ENCODE measurements at regions not wholly inside any gene's neighbourhood (a gene's known extent, or its start where the extent isn't known, plus 50 kb on each side); places are given as distances from the start of the nearest gene placed in this dataset.

DNA sequence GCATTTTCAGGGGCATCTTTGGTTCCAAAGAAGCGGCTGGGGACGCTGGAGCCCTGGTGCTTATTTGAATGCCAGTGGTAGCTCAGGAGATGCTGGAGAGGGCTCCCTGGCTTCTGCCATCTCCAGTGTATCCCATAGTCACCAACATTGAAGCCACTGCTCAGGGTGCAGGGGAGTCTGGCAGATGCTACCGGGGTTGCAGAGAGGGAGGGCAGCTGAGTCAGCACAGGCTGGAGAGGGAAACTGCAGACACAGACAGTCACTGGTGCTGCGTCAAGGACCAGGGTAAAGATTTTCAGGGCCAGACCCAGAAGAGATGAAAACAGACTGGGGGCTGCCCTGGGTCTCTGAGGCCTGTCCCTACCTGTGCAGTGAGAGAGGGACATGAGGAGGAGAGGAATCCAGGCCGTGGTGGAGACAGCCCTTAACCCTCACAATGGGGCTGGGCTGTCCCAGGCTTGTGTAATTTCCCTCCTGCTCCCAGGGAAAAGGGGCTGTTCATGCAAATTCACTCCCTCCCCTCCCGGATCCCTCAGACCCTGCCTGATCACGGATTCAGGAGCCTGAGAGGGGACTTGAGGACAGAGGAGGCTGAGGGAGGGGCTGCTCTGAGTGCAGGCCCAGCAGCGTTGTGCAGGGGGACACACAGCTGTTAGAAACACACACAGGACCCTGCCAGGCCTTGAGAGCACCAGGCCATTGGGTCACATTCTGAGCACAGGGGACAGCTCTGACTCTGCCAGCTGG lies 126.9 kb upstream of the GRK3 start:
- H3K36me3 ChIP-seq (ENCODE audit: control insufficient read depth, insufficient read depth, low read length) = no peaks in the 10 kb centered on the region
- no peaks in the 10 kb centered on the region for H3K27me3 ChIP-seq (replicated peaks; ENCODE audit: control insufficient read depth, insufficient read depth, low read length)
- DNase-seq (ENCODE audit: extremely low read depth, insufficient read length) = no peak
- TF ChIP-seq, protein P1, sequence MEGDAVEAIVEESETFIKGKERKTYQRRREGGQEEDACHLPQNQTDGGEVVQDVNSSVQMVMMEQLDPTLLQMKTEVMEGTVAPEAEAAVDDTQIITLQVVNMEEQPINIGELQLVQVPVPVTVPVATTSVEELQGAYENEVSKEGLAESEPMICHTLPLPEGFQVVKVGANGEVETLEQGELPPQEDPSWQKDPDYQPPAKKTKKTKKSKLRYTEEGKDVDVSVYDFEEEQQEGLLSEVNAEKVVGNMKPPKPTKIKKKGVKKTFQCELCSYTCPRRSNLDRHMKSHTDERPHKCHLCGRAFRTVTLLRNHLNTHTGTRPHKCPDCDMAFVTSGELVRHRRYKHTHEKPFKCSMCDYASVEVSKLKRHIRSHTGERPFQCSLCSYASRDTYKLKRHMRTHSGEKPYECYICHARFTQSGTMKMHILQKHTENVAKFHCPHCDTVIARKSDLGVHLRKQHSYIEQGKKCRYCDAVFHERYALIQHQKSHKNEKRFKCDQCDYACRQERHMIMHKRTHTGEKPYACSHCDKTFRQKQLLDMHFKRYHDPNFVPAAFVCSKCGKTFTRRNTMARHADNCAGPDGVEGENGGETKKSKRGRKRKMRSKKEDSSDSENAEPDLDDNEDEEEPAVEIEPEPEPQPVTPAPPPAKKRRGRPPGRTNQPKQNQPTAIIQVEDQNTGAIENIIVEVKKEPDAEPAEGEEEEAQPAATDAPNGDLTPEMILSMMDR (IDR thresholded peaks at IDR 0.05; ENCODE audit: insufficient read depth, low read length, poor library complexity, severe bottlenecking) = no peak
- no peak overlapping the region for H3K4me3 ChIP-seq (replicated peaks; ENCODE audit: low read depth, low read length)

DNA sequence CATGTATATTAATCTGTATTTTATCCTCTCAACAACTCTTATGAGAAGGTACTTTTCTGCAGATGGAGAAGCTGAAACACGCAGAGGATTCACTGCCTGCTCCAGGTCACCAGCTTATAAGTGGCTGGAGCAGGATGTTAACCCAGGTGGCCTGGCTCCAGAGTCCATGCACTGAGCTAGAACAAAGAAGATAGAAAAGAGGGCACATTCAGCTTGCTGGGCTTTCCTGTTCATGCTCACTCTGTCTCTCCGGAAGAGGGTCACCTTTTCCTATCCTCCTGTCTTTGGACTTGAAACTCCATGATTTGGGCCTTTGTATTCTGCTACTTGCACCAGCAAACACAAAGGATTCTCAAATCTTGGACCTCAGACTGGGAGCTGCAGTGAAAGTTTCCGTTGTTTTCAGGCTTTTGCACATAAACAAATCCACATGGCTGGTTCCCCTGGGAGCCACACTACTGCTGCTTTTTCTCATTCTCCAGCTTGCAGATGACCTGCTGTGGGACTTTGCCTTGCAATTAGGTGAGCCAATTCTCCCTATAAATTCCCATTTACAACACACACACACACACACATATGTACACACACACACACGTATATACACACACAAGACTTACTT lies 117.3 kb upstream of the GRK3 start:
- TF ChIP-seq, protein P1 (IDR thresholded peaks at IDR 0.05; ENCODE audit: insufficient read depth, low read length, poor library complexity, severe bottlenecking) = no peak
- Histone ChIP-seq H3K36me3 (ENCODE audit: control insufficient read depth, insufficient read depth, low read length) (no peaks in the 10 kb centered on the region), H3K27me3 (replicated peaks; ENCODE audit: control insufficient read depth, insufficient read depth, low read length) (no peaks in the 10 kb centered on the region), H3K4me3 (replicated peaks; ENCODE audit: low read depth, low read length) (peak overlapping the region; percentile 88; the same call in 1 of the 2 replicates)
- no peak for DNase-seq (ENCODE audit: extremely low read depth, insufficient read length)

DNA sequence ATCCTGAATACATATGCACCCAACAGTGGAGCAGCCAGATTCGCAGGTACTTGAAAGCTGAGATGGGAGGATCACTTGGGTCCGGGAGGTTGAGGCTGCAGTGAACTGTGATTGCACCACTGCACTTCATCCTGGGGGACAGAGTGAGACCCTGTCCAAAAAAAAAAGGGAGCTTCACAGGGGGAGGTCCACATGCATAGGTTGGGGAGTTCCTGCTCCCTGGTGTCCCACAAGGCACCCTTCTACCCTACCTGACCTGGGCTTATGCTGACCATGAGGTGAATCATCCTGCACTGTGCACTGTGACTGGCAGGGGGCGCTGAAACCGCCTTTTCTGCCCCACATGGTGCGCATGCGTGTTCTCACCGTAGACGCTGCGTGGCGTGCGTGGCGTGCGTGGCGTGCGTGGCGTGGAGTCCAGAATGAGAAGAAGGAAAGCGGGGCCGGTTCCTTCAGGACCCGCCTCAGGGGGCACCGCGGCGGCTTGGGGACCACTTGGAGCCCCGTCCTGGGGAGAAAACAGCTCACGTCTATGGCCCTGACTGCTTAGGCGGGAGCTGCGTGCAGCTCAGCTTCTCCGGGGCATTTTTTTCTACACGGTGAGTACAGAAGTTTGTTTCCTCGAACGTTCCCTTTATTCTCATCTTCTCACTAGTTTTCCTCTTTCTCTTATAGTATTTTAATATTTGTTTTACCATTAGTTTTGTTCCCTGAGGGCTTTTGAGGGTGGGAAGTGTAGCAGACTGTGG lies 116.6 kb upstream of the GRK3 start:
- Histone ChIP-seq H3K36me3 (ENCODE audit: control insufficient read depth, insufficient read depth, low read length) (no peaks in the 10 kb centered on the region), H3K4me3 (replicated peaks; ENCODE audit: low read depth, low read length) (peak overlapping the region; percentile 88), H3K27me3 (replicated peaks; ENCODE audit: control insufficient read depth, insufficient read depth, low read length) (no peaks in the 10 kb centered on the region)
- DNase-seq (ENCODE audit: extremely low read depth, insufficient read length) = peak; percentile 87
- TF ChIP-seq, protein P1 (IDR thresholded peaks at IDR 0.05; ENCODE audit: insufficient read depth, low read length, poor library complexity, severe bottlenecking) = peak; percentile 96

DNA sequence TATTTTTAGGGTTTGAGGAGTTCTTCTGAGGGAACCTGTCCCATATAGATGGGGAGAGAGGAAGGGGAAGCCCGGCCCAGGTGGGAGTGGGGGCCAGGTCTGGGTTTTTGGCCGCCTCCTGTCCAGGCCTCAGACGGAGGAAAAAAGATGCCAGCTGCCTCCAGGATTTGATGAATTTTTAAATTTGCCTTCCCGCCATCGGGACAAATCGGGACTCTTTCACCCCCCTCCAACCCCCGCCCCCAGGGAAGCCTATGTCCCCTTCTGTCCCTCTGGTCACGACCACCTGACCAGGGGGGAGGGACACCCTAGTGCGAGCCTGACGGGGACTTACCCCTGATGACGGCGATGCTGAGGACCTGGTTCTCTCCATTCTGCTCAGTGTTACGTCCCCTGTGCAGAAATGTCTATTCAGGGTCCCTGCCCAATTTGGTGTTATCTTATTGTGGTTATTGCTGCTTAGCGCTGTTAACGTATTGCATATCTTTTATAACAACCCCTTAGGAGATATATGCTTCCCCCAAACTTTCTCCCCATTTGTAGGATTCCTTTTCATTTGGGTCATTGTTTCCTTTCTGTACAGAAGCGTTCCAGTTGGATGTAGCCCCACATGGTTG lies 115.9 kb upstream of the GRK3 start:
- DNase-seq (ENCODE audit: extremely low read depth, insufficient read length) = peak; percentile 24
- TF ChIP-seq, protein P1 (IDR thresholded peaks at IDR 0.05; ENCODE audit: insufficient read depth, low read length, poor library complexity, severe bottlenecking) = no peak
- Histone ChIP-seq H3K4me3 (replicated peaks; ENCODE audit: low read depth, low read length) (peak overlapping the region; percentile 88), H3K27me3 (replicated peaks; ENCODE audit: control insufficient read depth, insufficient read depth, low read length) (no peaks in the 10 kb centered on the region), H3K36me3 (ENCODE audit: control insufficient read depth, insufficient read depth, low read length) (no peaks in the 10 kb centered on the region)

DNA sequence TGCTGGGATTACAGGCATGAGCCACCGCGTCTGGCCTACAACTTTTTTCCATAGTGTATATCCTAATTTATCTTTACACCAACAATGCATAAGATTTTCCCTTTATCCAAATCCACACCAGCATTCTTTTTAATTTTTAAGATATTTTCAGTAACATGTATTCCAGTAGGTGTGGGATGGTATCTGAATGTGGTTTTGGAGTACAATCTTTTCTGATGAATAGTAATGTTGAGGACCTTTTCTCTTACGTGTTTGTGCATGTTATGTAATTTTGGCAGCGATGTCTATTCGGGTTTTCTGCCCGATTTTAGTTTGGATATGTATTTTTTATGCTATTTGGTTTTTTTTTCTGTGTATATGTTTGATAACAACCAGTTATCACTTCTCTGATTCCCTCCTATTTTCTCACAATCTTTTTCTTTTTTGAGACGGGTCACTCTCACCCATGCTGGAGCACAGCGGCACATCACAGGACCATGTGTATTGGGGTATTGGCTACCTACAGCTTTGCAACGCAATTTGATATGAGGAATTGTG lies 114.6 kb upstream of the GRK3 start:
- no peak for DNase-seq (ENCODE audit: extremely low read depth, insufficient read length)
- no peaks in the 10 kb centered on the region for H3K27me3 ChIP-seq (replicated peaks; ENCODE audit: control insufficient read depth, insufficient read depth, low read length)
- no peaks in the 10 kb centered on the region for H3K36me3 ChIP-seq (ENCODE audit: control insufficient read depth, insufficient read depth, low read length)
- H3K4me3 ChIP-seq (replicated peaks; ENCODE audit: low read depth, low read length) = no peak overlapping the region
- TF ChIP-seq, protein P1 (IDR thresholded peaks at IDR 0.05; ENCODE audit: insufficient read depth, low read length, poor library complexity, severe bottlenecking) = no peak

Data from GM06990 (cell line).